Parathyroid adenoma (tissue), 2 donors: ENCODE measurements at regions not wholly inside any gene's neighbourhood (a gene's known extent, or its start where the extent isn't known, plus 50 kb on each side); places are given as distances from the start of the nearest gene placed in this dataset.

Source experiments
- H2AFZ ChIP-seq: fragments of 300-600 bp; sonication (generic); one replicate; pipeline ENCODE4 v1.7.0; 2017; ENCODE audit warnings: antibody characterized with exemption, mild to moderate bottlenecking
- H3K27ac ChIP-seq: fragments of 300-600 bp; sonication (generic); one replicate; pipeline ENCODE4 v1.7.0; 2017
- H3K27me3 ChIP-seq: fragments of 300-600 bp; sonication (generic); one replicate; pipeline ENCODE4 v1.7.0; 2017; ENCODE audit warnings: low read length; ENCODE audit not compliant: control insufficient read depth, insufficient read depth
- H3K36me3 ChIP-seq: fragments of 300-600 bp; sonication (generic); one replicate; pipeline ENCODE4 v1.7.0; 2017; ENCODE audit warnings: low read length; ENCODE audit not compliant: control insufficient read depth, insufficient read depth
- H3K4me1 ChIP-seq: fragments of 300-600 bp; sonication (generic); one replicate; pipeline ENCODE4 v1.7.0; 2017; ENCODE audit warnings: control low read depth
- H3K4me2 ChIP-seq: fragments of 300-600 bp; sonication (generic); one replicate; pipeline ENCODE4 v1.7.0; 2017; ENCODE audit warnings: low read length
- H3K4me3 ChIP-seq: fragments of 300-600 bp; sonication (generic); one replicate; pipeline ENCODE4 v1.7.0; 2017; ENCODE audit warnings: low read depth, low read length
- H3K79me2 ChIP-seq: fragments of 300-600 bp; sonication (generic); one replicate; pipeline ENCODE4 v1.7.0; 2017; ENCODE audit warnings: control low read depth
- H3K9ac ChIP-seq: fragments of 300-600 bp; sonication (generic); one replicate; pipeline ENCODE4 v1.7.0; 2017; ENCODE audit warnings: mild to moderate bottlenecking
- H3K9me3 ChIP-seq: fragments of 300-600 bp; sonication (generic); one replicate; pipeline ENCODE4 v1.7.0; 2017; ENCODE audit warnings: low read length; ENCODE audit not compliant: control insufficient read depth
- CTCF ChIP-seq: fragments of 300-600 bp; sonication (generic); IDR thresholded peaks from one replicate; pipeline ENCODE4 v1.7.0; 2017; ENCODE audit warnings: antibody characterized with exemption, mild to moderate bottlenecking
- donor health status: primary hyperparathyroidism.

- no peak overlapping the region for H3K4me3 ChIP-seq
- no peak overlapping the region for H3K27ac ChIP-seq
- H2AFZ ChIP-seq = no peak overlapping the region
- H3K27me3 ChIP-seq = no peaks in the 10 kb centered on the region
- no peaks in the 10 kb centered on the region for H3K9me3 ChIP-seq
- no peak overlapping the region for H3K4me2 ChIP-seq
- TF ChIP-seq CTCF = no peak
- H3K4me1 ChIP-seq = no peaks in the 10 kb centered on the region
- no peaks in the 10 kb centered on the region for H3K36me3 ChIP-seq
- H3K79me2 ChIP-seq = no peaks in the 10 kb centered on the region
- no peak overlapping the region for H3K9ac ChIP-seq
Measured at GRCh38 chr6:140590641-140591040, 1216.2 kb upstream of the CITED2 start.

DNA sequence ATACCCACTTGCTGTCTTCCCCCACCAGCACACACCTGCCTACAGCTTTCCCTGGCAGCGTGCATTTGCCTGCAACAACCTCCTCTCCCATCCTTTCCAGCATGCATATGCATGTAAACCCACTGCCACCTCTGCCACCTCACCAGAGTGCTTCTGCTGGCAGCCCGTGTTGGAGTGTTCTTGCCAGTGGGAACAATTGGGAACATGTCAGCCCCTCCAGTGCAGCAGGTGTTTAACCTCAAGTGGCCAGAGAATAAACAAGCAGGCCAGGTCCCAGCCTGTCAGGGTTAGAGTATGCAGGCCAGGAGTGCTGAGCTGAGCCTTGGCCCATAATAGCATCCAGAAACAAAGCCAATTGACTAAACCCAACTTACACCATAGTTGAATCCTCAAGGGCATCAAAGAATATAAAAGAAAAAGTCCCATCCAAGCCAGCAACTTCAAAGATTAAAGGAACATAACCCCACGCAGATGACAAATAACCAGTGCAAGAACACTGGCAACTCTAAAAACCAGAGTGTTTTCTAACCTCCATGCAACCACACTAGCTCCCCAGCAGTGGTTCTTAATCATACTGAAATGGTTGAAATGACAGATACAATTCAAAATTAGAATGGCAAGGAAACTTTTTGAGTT lies 1212.1 kb upstream of the CITED2 start:
- no peak for TF ChIP-seq CTCF
- no peak overlapping the region for H3K4me3 ChIP-seq
- H3K36me3 ChIP-seq = no peaks in the 10 kb centered on the region
- no peaks in the 10 kb centered on the region for H3K9me3 ChIP-seq
- H3K79me2 ChIP-seq = no peaks in the 10 kb centered on the region
- no peak overlapping the region for H3K27ac ChIP-seq
- H3K4me2 ChIP-seq = no peak overlapping the region
- no peak overlapping the region for H2AFZ ChIP-seq
- H3K4me1 ChIP-seq = no peaks in the 10 kb centered on the region
- H3K9ac ChIP-seq = no peak overlapping the region
- H3K27me3 ChIP-seq = no peaks in the 10 kb centered on the region

DNA sequence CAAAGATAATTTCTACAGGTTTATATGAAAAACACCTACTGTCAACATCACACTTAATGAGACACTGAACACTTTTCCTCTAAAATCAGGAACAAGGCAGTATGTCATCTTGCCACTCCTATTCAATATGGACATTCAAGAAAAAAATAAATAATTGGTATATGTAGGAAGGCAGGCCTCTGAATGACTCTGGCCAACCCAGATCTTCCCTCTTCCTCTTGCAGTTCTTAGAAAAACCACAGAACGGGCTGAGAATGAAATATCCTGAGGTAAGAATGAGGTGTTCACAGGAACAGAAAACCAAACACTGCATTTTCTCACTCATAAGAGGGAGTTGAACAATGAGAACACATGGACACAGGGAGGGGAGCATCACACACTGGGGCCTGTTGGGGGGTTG lies 1207.2 kb upstream of the CITED2 start:
- TF ChIP-seq CTCF = no peak
- H3K27me3 ChIP-seq = no peaks in the 10 kb centered on the region
- H3K9ac ChIP-seq = no peak overlapping the region
- H3K4me1 ChIP-seq = no peaks in the 10 kb centered on the region
- no peak overlapping the region for H3K27ac ChIP-seq
- no peaks in the 10 kb centered on the region for H3K79me2 ChIP-seq
- H3K36me3 ChIP-seq = no peaks in the 10 kb centered on the region
- no peak overlapping the region for H2AFZ ChIP-seq
- H3K4me2 ChIP-seq = no peak overlapping the region
- H3K9me3 ChIP-seq = no peaks in the 10 kb centered on the region
- no peak overlapping the region for H3K4me3 ChIP-seq

DNA sequence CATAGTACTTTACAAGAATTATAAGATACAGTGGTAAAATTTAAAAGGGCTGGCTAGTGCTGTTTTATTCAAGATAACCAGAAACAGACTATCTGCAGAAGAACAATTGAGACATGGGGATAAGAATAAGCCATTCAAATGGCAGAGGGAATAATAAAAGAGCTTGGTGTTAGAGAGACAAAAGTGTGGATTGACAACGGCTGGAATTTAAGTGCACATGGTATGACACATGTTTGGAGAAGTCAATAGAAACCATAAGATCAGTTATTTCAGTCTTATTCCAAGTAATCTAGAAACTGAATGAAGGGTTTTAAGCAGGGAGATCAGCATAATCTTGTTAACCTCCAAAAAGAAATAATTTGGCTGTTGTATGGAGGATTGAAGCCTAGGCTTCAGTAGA lies 1205.5 kb upstream of the CITED2 start:
- H3K4me2 ChIP-seq = no peak overlapping the region
- H3K9ac ChIP-seq = no peak overlapping the region
- H3K4me1 ChIP-seq = no peaks in the 10 kb centered on the region
- TF ChIP-seq CTCF = no peak
- no peaks in the 10 kb centered on the region for H3K79me2 ChIP-seq
- no peak overlapping the region for H2AFZ ChIP-seq
- no peaks in the 10 kb centered on the region for H3K36me3 ChIP-seq
- no peaks in the 10 kb centered on the region for H3K9me3 ChIP-seq
- no peak overlapping the region for H3K27ac ChIP-seq
- H3K27me3 ChIP-seq = no peaks in the 10 kb centered on the region
- H3K4me3 ChIP-seq = no peak overlapping the region

GRCh38 chr6:140576004-140576555 lies 1201.6 kb upstream of the CITED2 start:
- H3K4me3 ChIP-seq = no peak overlapping the region
- no peak for TF ChIP-seq CTCF
- H3K27me3 ChIP-seq = no peaks in the 10 kb centered on the region
- H3K27ac ChIP-seq = no peak overlapping the region
- no peak overlapping the region for H2AFZ ChIP-seq
- H3K9me3 ChIP-seq = no peaks in the 10 kb centered on the region
- no peaks in the 10 kb centered on the region for H3K79me2 ChIP-seq
- no peaks in the 10 kb centered on the region for H3K36me3 ChIP-seq
- H3K4me1 ChIP-seq = no peaks in the 10 kb centered on the region
- H3K4me2 ChIP-seq = no peak overlapping the region
- H3K9ac ChIP-seq = no peak overlapping the region
